Aorta (tissue), 5 donors: ENCODE measurements at regions not wholly inside any gene's neighbourhood (a gene's known extent, or its start where the extent isn't known, plus 50 kb on each side); places are given as distances from the start of the nearest gene placed in this dataset.
"Not testable (repeated sequence)": the region's sequence is repeated elsewhere in the genome, so short reads cannot be mapped to it uniquely, and the experiment has no call there.

Source experiments
- ATAC-seq: fragments of 200-7000 bp; cut with Tn5 transposase; one replicate; pipeline ENCODE4 v1.9.1; 2022; ENCODE audit warnings: moderate library complexity; ENCODE audit not compliant: low FRiP score
- DNase-seq, 2 donors: peaks; one replicate each; pipeline ENCODE4 v3.0.0-alpha.2; 2020
- H3K27ac ChIP-seq, 2 donors: one replicate each; pipeline ENCODE4 v1.5.1; 2013; ENCODE audit warnings: low read length in 2 of 2, mild to moderate bottlenecking in 2 of 2, moderate library complexity in 2 of 2, control low read depth in 1 of 2, inconsistent platforms in 1 of 2, low read depth in 1 of 2
- H3K27me3 ChIP-seq, 2 donors: one replicate each; pipeline ENCODE4 v1.6.1; 2013; ENCODE audit warnings: control low read depth in 1 of 2, low read length in 1 of 2, mild to moderate bottlenecking in 1 of 2, moderate library complexity in 1 of 2; ENCODE audit not compliant: insufficient read depth in 2 of 2, control insufficient read depth in 1 of 2
- H3K36me3 ChIP-seq, 2 donors: one replicate each; pipeline ENCODE4 v1.6.1; 2013; ENCODE audit warnings: control low read depth in 1 of 2, low read length in 1 of 2, mild to moderate bottlenecking in 1 of 2; ENCODE audit not compliant: insufficient read depth in 2 of 2, control insufficient read depth in 1 of 2
- H3K4me1 ChIP-seq, 2 donors: one replicate each; pipeline ENCODE4 v1.6.1; 2013; ENCODE audit warnings: low read length in 2 of 2, control low read depth in 1 of 2, mild to moderate bottlenecking in 1 of 2, moderate library complexity in 1 of 2; ENCODE audit not compliant: insufficient read depth in 2 of 2, control insufficient read depth in 1 of 2
- H3K4me3 ChIP-seq, 2 donors: one replicate each; pipeline ENCODE4 v1.5.1; 2013; ENCODE audit warnings: low read length in 2 of 2, control low read depth in 1 of 2, mild to moderate bottlenecking in 1 of 2
- H3K9me3 ChIP-seq: one replicate; pipeline ENCODE4 v1.6.1; 2013; ENCODE audit warnings: mild to moderate bottlenecking, low read length; ENCODE audit not compliant: control insufficient read depth
- WGBS, 2 donors: extraction: QIAGEN DNeasy Blood & Tissue Kit; methylation state at CpG; one replicate each; pipeline ENCODE4 v1.1.7; 2013; 5-methylcytosine and 5-hydroxymethylcytosine counted together
- intact Hi-C, 2 donors: fragments of 100-400 bp; cut with DNase I; formaldehyde crosslinking; loops; one replicate each; pipeline versions ENCODE4 v1.14.2 to v1.15.0; 2022
- donor health status: healthy with polysubstance abuse.
- donor health status: Bipolar disorder and iron deficiency.
- donor health status: DM: no; HTN: no; CAD: no.
- donor health status: DM: no; HTN: no; CAD: no.
- donor health status: DM: yes; HTN: yes; CAD: no.

- DNase-seq, H3K9me3 ChIP-seq, H3K27ac ChIP-seq, intact Hi-C loops, H3K4me1 ChIP-seq, H3K36me3 ChIP-seq, H3K27me3 ChIP-seq, ATAC-seq, H3K4me3 ChIP-seq: not testable (repeated sequence)
- 92 to 95% methylated on average over 10 of the region's 10 CpGs for WGBS, 2 donors
These were observed 169.4 kb downstream of the MAIP1 start for GRCh38 chr2:200124665-200125368.

- intact Hi-C loops = no loop called here
- WGBS, 2 donors = 95 to 96% methylated on average over 4 of the region's 4 CpGs
- no peak overlapping the region for H3K27ac ChIP-seq
- H3K4me1 ChIP-seq = no peaks in the 10 kb centered on the region
- H3K9me3 ChIP-seq = no peaks in the 10 kb centered on the region
- DNase-seq = no peak
- H3K4me3 ChIP-seq = no peak overlapping the region
- no peaks in the 10 kb centered on the region for H3K36me3 ChIP-seq
- H3K27me3 ChIP-seq = no peaks in the 10 kb centered on the region
- no peak for ATAC-seq
These were observed 170.3 kb downstream of the MAIP1 start for GRCh38 chr2:200125444-200126284.

GRCh38 chr2:200126285-200126670, 170.9 kb downstream of the MAIP1 start:
- H3K36me3 ChIP-seq, DNase-seq, H3K4me3 ChIP-seq, ATAC-seq, intact Hi-C loops, H3K27me3 ChIP-seq, H3K4me1 ChIP-seq, H3K9me3 ChIP-seq, H3K27ac ChIP-seq: not testable (repeated sequence)
- 83 to 93% methylated on average over 2 of the region's 2 CpGs for WGBS, 2 donors

- H3K4me3 ChIP-seq, H3K9me3 ChIP-seq, intact Hi-C loops, H3K27ac ChIP-seq, H3K27me3 ChIP-seq, ATAC-seq, H3K36me3 ChIP-seq, H3K4me1 ChIP-seq, DNase-seq: not testable (repeated sequence)
- 89 to 96% methylated on average over 2 of the region's 2 CpGs for WGBS, 2 donors
These were observed 171.3 kb downstream of the MAIP1 start for GRCh38 chr2:200126680-200127079.

GRCh38 chr2:200127848-200128247, 172.5 kb downstream of the MAIP1 start:
- H3K27ac ChIP-seq = no peak overlapping the region
- no peak overlapping the region for H3K4me3 ChIP-seq
- no peaks in the 10 kb centered on the region for H3K9me3 ChIP-seq
- H3K36me3 ChIP-seq = no peaks in the 10 kb centered on the region
- H3K27me3 ChIP-seq = no peaks in the 10 kb centered on the region
- ATAC-seq (no peak), DNase-seq (no peak)
- H3K4me1 ChIP-seq = no peaks in the 10 kb centered on the region
- intact Hi-C loops = no loop called here

GRCh38 chr2:200128296-200128695, 172.9 kb downstream of the MAIP1 start:
- intact Hi-C loops = no loop called here
- no peak overlapping the region for H3K4me3 ChIP-seq
- DNase-seq (no peak), ATAC-seq (no peak)
- H3K36me3 ChIP-seq = no peaks in the 10 kb centered on the region
- WGBS, 2 donors = 39% methylated on average over 5 of the region's 5 CpGs
- no peaks in the 10 kb centered on the region for H3K27me3 ChIP-seq
- H3K4me1 ChIP-seq = no peaks in the 10 kb centered on the region
- no peaks in the 10 kb centered on the region for H3K9me3 ChIP-seq
- H3K27ac ChIP-seq = no peak overlapping the region

- no peaks in the 10 kb centered on the region for H3K9me3 ChIP-seq
- H3K36me3 ChIP-seq = no peaks in the 10 kb centered on the region
- intact Hi-C loops = no loop called here
- ATAC-seq (no peak), DNase-seq (no peak)
- 84 to 90% methylated on average over 2 of the region's 2 CpGs for WGBS, 2 donors
- no peaks in the 10 kb centered on the region for H3K4me1 ChIP-seq
- no peak overlapping the region for H3K4me3 ChIP-seq
- no peaks in the 10 kb centered on the region for H3K27me3 ChIP-seq
- H3K27ac ChIP-seq = no peak overlapping the region
These were observed 174.5 kb downstream of the MAIP1 start for GRCh38 chr2:200129721-200130462.

GRCh38 chr2:200130762-200131166, 175.4 kb downstream of the MAIP1 start:
- no peaks in the 10 kb centered on the region for H3K36me3 ChIP-seq
- H3K4me1 ChIP-seq = no peaks in the 10 kb centered on the region
- WGBS, 2 donors = 55% methylated on average over 5 of the region's 5 CpGs
- no peak for DNase-seq
- no peaks in the 10 kb centered on the region for H3K27me3 ChIP-seq
- H3K27ac ChIP-seq = no peak overlapping the region
- ATAC-seq = no peak
- H3K4me3 ChIP-seq = no peak overlapping the region
- no peaks in the 10 kb centered on the region for H3K9me3 ChIP-seq
- intact Hi-C loops = no loop called here
